NCI-H526 treated with DMSO at 0.1 percent for 48 hours (cell line): ENCODE measurements at regions not wholly inside any gene's neighbourhood (a gene's known extent, or its start where the extent isn't known, plus 50 kb on each side); places are given as distances from the start of the nearest gene placed in this dataset.
"Not testable (repeated sequence)": the region's sequence is repeated elsewhere in the genome, so short reads cannot be mapped to it uniquely, and the experiment has no call there.

ENCODE experiments used
- DNase-seq: peaks from one replicate; lab custom pipeline; 2025; lab: John Stamatoyannopoulos, UW

- DNase-seq = no peak
Measured at GRCh38 chr11:96905143-96905542, 515.3 kb downstream of the JRKL start.

DNA sequence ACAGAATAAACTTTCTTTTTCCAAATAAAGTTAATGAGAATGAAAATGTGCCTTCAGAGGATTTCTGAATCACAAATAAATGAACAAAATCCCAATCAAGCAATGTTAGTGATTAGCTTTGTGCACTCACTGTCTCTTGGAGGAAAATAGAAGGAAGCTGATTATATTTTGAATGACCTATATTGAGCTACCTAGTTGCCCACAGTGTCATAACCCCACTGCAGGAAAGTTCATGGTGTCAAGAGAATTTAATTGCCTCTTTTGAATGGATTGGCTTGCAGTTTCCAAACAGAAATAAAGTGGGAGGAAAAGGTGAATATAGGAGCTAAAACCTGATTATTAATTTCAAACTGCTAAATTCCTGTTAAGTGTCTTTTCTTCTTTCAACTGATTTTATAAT is 515.9 kb downstream of the JRKL start:
- no peak for DNase-seq

GRCh38 chr11:96906476-96906875 is 516.7 kb downstream of the JRKL start:
- DNase-seq = no peak

DNA sequence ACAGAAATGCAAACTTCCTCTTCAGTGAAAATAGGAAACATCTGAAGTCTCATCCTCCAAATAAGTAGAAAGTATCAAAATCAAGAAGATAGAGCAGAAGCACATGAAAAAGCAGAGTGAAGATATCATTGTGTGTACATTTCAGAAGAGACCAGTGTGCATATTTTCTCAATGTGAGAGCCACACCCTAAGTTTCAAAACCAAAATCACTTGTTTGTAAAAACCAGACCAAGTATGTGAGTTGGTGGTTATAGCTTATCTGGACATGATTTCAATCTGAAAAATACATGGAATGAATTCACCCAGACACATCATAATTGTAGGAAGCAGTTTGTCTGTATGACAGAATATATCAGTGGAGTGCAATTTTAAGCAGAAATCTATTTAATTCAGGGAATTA is 536.0 kb downstream of the JRKL start:
- no peak for DNase-seq

DNA sequence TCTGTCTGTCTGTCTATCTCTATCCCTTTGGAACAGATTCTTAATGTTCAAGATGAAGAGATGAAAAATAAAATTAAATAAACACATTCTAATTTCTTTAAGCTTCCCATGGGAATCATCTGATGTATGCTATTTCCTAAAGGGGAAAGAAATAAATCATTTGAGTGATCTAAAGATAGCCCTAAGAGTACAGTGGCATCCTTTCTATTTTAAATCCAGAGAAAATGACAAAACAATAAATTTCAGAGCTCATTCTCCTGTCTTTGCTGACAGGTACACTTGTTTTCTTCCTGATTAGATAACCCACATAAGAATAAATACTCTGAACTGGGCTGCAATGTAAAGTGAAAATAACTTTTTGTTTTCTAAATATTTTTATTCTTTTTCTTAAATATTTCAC is 550.4 kb downstream of the JRKL start:
- no peak for DNase-seq

DNA sequence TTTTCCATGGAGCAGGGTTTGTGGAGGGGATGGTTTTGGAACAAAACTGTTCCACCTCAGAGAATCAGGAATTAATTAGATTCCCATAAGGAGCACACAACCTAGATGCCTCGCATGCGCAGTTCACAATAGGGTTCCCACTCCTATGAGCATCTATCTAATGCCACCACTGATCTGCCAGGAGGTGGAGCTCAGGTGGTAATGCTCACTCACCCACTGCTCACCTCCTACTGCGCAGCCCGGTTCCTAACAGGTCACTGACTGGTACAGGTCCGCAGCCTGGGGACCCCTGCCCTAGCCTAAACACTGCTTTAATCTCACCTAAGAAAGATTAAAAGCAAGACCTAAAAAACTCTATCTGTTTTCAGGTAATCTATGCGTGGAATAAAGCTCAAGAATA is 553.0 kb downstream of the JRKL start:
- DNase-seq = no peak

- DNase-seq = no peak
Measured at GRCh38 chr11:96943970-96944369, 554.2 kb downstream of the JRKL start.

- no peak for DNase-seq
Measured at GRCh38 chr11:96948066-96948465, 558.3 kb downstream of the JRKL start.

GRCh38 chr11:96949464-96949863 is 559.7 kb downstream of the JRKL start:
- DNase-seq = no peak

DNA sequence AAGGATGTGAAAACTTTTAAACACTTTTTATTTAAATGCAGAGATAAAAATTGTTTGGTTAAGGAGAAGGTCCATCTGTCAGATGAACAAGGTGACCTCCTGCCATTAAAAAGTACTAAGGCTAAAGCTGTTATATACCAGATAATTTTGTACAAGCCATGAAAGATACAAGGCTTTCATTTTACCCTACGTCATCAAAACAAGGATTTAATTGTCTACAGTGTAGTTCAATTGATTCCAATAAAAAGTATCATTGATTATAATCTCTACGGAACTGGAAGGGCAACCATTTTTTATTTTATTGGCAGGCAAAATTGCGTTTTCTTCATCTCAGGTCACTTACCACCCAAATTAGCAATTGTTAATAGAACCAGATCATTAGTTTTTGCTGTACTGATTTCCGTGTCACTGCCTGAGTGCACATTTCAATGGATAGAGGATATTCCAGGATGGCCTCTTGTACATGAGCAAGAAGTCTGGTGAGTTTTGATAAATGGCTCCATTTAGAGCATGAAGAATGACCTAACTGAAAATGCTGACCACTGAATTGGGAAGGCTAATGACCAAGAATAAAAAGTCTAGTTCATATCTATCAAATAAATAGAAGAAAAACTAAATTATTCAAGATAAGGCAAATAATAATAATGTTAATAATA is 564.9 kb downstream of the JRKL start:
- no peak for DNase-seq

GRCh38 chr11:96960476-96960875 is 570.7 kb downstream of the JRKL start:
- DNase-seq = no peak

- DNase-seq = no peak
Measured at GRCh38 chr11:96960926-96961325, 571.1 kb downstream of the JRKL start.

GRCh38 chr11:96961931-96962330 is 572.1 kb downstream of the JRKL start:
- no peak for DNase-seq

GRCh38 chr11:96963375-96963774 is 573.6 kb downstream of the JRKL start:
- no peak for DNase-seq

GRCh38 chr11:96964661-96965060 is 574.8 kb downstream of the JRKL start:
- no peak for DNase-seq

DNA sequence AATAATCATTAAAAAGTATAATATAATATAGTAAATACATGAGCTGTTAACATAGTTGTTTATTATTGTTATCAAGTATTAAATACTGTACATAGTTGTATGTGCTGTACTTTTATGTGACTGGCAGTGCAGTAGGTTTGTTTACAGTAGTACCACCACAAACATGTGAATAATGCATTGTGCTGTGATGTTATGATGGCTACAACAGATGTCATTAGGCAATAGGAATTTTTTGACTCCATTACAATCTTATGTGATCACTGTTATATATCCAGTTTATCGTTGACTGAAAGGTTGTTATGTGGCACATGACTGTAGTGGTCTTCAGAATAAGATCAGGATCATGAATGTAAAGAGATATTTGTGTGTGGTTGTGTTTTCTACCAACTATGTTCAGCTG is 577.8 kb downstream of the JRKL start:
- no peak for DNase-seq

- no peak for DNase-seq
Measured at GRCh38 chr11:96969251-96969650, 579.4 kb downstream of the JRKL start.

DNA sequence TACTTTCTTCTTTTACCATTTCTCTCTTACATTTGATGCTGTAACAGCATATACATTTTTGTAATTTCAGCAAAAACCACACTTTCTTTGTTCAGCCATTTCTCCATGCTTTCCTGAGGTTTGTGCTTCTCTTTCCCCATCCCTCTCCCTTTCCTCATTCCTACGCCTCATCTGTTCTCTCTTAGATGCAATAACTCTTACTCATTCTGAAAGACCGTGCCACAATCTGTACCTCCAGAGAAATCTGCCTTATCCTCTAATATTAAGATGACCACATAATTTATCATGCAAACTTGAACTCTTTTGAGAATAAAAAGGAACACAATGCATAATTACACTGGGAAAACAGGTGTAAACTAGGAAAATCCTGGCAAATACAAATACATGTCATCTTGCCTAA is 588.9 kb downstream of the JRKL start:
- DNase-seq = no peak

GRCh38 chr11:96986516-96986915 is 596.7 kb downstream of the JRKL start:
- DNase-seq = no peak

DNA sequence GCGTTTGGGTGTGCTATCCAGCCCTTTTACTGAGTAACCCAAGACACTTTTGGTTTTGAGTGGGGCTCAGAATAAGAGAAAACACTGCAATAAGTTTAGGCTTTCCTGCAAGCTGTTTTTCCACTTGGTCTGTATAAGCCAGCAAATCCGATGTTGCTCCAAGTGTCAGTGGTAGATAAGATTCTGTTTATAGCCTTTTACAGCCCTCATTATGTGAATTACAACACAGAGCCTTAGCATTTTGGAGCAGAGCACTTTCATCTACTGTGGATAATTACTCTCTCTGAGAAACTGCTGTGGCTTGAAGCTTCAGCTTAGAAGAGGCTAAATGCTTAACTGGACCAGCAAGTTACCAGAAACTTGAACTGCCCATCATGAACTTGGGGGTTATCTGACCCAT is 601.1 kb downstream of the JRKL start:
- DNase-seq = no peak

- DNase-seq = no peak
Measured at GRCh38 chr11:97000481-97000880, 610.7 kb downstream of the JRKL start.

GRCh38 chr11:97007283-97007682 is 617.5 kb downstream of the JRKL start:
- no peak for DNase-seq

DNA sequence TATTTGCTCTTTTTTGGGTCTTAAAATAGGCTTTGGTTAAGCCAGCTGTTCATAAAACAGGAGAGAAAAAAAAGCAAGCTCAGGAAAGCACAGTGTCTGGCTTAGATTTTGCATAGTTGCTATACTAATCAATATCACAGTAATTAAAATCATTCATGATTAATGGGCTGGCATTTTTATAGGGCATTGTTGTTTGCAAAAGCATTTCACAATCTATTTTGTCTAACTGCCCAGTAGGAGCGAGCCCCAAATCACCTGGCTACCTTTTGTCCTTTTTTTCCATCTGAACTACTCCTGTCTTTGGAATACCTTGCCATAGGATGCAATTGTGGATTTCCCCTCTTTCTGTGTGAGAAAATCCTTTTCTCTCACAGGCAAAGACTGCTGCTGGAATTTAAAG is 619.8 kb downstream of the JRKL start:
- no peak for DNase-seq

DNA sequence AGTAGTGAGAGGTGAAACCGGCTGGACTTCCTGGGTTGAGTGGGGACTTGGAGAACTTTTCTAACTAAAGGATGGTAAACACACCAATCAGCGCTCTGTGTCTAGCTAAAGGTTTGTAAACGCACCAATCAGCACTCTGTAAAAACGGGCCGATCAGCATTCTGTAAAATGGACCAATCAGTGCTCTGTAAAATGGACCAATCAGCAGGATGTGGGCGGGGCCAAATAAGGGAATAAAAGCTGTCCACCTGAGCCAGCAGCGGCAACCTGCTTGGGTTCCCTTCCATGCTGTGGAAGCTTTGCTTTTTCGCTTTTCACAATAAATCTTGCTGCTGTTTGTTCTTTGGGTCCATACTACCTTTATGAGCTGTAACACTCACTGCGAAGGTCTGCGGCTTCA is 621.2 kb downstream of the JRKL start:
- DNase-seq = not testable (repeated sequence)

- DNase-seq = no peak
Measured at GRCh38 chr11:97015327-97015726, 625.5 kb downstream of the JRKL start.
